ENCODE measurements at regions not wholly inside any gene's neighbourhood (a gene's known extent, or its start where the extent isn't known, plus 50 kb on each side); places are given as distances from the start of the nearest gene placed in this dataset.

- no peak for DNase-seq (ENCODE audit: low read depth in 2 of 3, low spot score in 2 of 3)
These were observed 51.4 kb upstream of the SOX2 start for GRCh38 chr3:181660337-181660736.

- DNase-seq (ENCODE audit: low read depth in 2 of 3, low spot score in 2 of 3) = no peak
These were observed 74.3 kb upstream of the SOX2 start for GRCh38 chr3:181637456-181637855.

- no peak for DNase-seq (ENCODE audit: low read depth in 2 of 3, low spot score in 2 of 3)
These were observed 74.7 kb upstream of the SOX2 start for GRCh38 chr3:181637056-181637455.

- DNase-seq (ENCODE audit: low read depth in 2 of 3, low spot score in 2 of 3) = no peak
These were observed 76.6 kb upstream of the SOX2 start for GRCh38 chr3:181635141-181635540.

- no peak for DNase-seq (ENCODE audit: low read depth in 2 of 3, low spot score in 2 of 3)
These were observed 78.2 kb upstream of the SOX2 start for GRCh38 chr3:181633556-181633955.

- DNase-seq (ENCODE audit: low read depth in 2 of 3, low spot score in 2 of 3) = no peak
These were observed 79.8 kb upstream of the SOX2 start for GRCh38 chr3:181631901-181632300.

- DNase-seq (ENCODE audit: low read depth in 2 of 3, low spot score in 2 of 3) = no peak
These were observed 80.9 kb upstream of the SOX2 start for GRCh38 chr3:181630853-181631252.

GRCh38 chr3:181629711-181630110 lies 82.0 kb upstream of the SOX2 start:
- DNase-seq (ENCODE audit: low read depth in 2 of 3, low spot score in 2 of 3) = no peak

GRCh38 chr3:181629029-181629428 lies 82.7 kb upstream of the SOX2 start:
- no peak for DNase-seq (ENCODE audit: low read depth in 2 of 3, low spot score in 2 of 3)

GRCh38 chr3:181628384-181628783 lies 83.3 kb upstream of the SOX2 start:
- no peak for DNase-seq (ENCODE audit: low read depth in 2 of 3, low spot score in 2 of 3)

GRCh38 chr3:181626036-181626435 lies 85.7 kb upstream of the SOX2 start:
- no peak for DNase-seq (ENCODE audit: low read depth in 2 of 3, low spot score in 2 of 3)

- no peak for DNase-seq (ENCODE audit: low read depth in 2 of 3, low spot score in 2 of 3)
These were observed 87.6 kb upstream of the SOX2 start for GRCh38 chr3:181623924-181624694.

GRCh38 chr3:181622365-181622764 lies 89.4 kb upstream of the SOX2 start:
- no peak for DNase-seq (ENCODE audit: low read depth in 2 of 3, low spot score in 2 of 3)

GRCh38 chr3:181619897-181620296 lies 91.8 kb upstream of the SOX2 start:
- DNase-seq (ENCODE audit: low read depth in 2 of 3, low spot score in 2 of 3) = no peak

GRCh38 chr3:181618260-181618659 lies 93.5 kb upstream of the SOX2 start:
- no peak for DNase-seq (ENCODE audit: low read depth in 2 of 3, low spot score in 2 of 3)

- DNase-seq (ENCODE audit: low read depth in 2 of 3, low spot score in 2 of 3) = no peak
These were observed 95.3 kb upstream of the SOX2 start for GRCh38 chr3:181616088-181617070.

- no peak for DNase-seq (ENCODE audit: low read depth in 2 of 3, low spot score in 2 of 3)
These were observed 96.1 kb upstream of the SOX2 start for GRCh38 chr3:181615666-181616065.

GRCh38 chr3:181614878-181615277 lies 96.8 kb upstream of the SOX2 start:
- DNase-seq (ENCODE audit: low read depth in 2 of 3, low spot score in 2 of 3) = no peak

GRCh38 chr3:181613813-181614212 lies 97.9 kb upstream of the SOX2 start:
- no peak for DNase-seq (ENCODE audit: low read depth in 2 of 3, low spot score in 2 of 3)

GRCh38 chr3:181613191-181613590 lies 98.5 kb upstream of the SOX2 start:
- no peak for DNase-seq (ENCODE audit: low read depth in 2 of 3, low spot score in 2 of 3)

- DNase-seq (ENCODE audit: low read depth in 2 of 3, low spot score in 2 of 3) = no peak
These were observed 100.8 kb upstream of the SOX2 start for GRCh38 chr3:181610973-181611265.

All from activated CD8-positive, alpha-beta memory T cell treated with anti-CD3 and anti-CD28 coated beads for 48 hours (primary cell).